ENCODE measurements at regions not wholly inside any gene's neighbourhood (a gene's known extent, or its start where the extent isn't known, plus 50 kb on each side); places are given as distances from the start of the nearest gene placed in this dataset.

GRCh38 chr9:13898957-13899356 lies 415.0 kb downstream of the NFIB start:
- Histone ChIP-seq H3K36me3 (replicated peaks in 1 of 2; ENCODE audit: control extremely low read depth in 1 of 2, control insufficient read depth in 1 of 2, extremely low read depth in 1 of 2, insufficient read depth in 2 of 2, low read length in 1 of 2) (no peaks in the 10 kb centered on the region), H3K4me2 (replicated peaks; ENCODE audit: low read depth, low read length, poor library complexity, severe bottlenecking) (no peak overlapping the region), H3K9me3 (ENCODE audit: control extremely low read depth in 1 of 3, control insufficient read depth in 2 of 3, insufficient read depth in 1 of 3, low read length in 2 of 3) (peaks cover 0 to 1% (median 0%) of the 10 kb centered on the region in 3 donors), H2AFZ (ENCODE audit: insufficient read depth, low read depth, low read length, poor library complexity, severe bottlenecking) (no peak overlapping the region), H3K27ac (ENCODE audit: low read length in 2 of 2) (no peak overlapping the region), H3K9ac (ENCODE audit: low read length) (no peak overlapping the region), H3K27me3 (replicated peaks in 1 of 4; ENCODE audit: control extremely low read depth in 1 of 4, control insufficient read depth in 3 of 4, insufficient read depth in 4 of 4, low read length in 3 of 4) (no peaks in the 10 kb centered on the region), H3K79me2 (ENCODE audit: control insufficient read depth, insufficient read depth, low read length) (no peaks in the 10 kb centered on the region), H3K4me1 (ENCODE audit: control insufficient read depth in 2 of 2, insufficient read depth in 2 of 2, low read length in 2 of 2) (no peaks in the 10 kb centered on the region), H4K20me1 (ENCODE audit: control insufficient read depth, insufficient read depth, low read length, poor library complexity, severe bottlenecking) (no peaks in the 10 kb centered on the region), H3K4me3 (ENCODE audit: control extremely low read depth in 1 of 5, extremely low read depth in 1 of 5, insufficient read depth in 1 of 5, low read depth in 2 of 5, low read length in 4 of 5) (no peak overlapping the region)
- Mint-ChIP-seq H3K4me3 (no peak overlapping the region), H3K4me1 (no peaks in the 10 kb centered on the region), H3K27ac (no peak overlapping the region), H3K27me3 (no peaks in the 10 kb centered on the region), H3K9me3 (ENCODE audit: insufficient read depth) (no peaks in the 10 kb centered on the region)
- ChIA-PET POLR2A (no interaction called here), CTCF (no interaction called here)
- DNase-seq (no peak), ATAC-seq (ENCODE audit: low read depth) (no peak)
- intact Hi-C loops (cut with micrococcal nuclease): no loop called here
- no peak for TF ChIP-seq CTCF (IDR thresholded peaks at IDR 0.05)
- no peak for TF ChIP-seq EZH2 (IDR thresholded peaks at IDR 0.05; ENCODE audit: borderline replicate concordance, insufficient read depth, low read depth, low read length, poor library complexity, severe bottlenecking)
- no CpG with 5 or more reads among the region's 2 CpGs for WGBS (ENCODE audit: insufficient coverage)

- Histone ChIP-seq H3K4me3 (ENCODE audit: control extremely low read depth in 1 of 5, extremely low read depth in 1 of 5, insufficient read depth in 1 of 5, low read depth in 2 of 5, low read length in 4 of 5) (no peak overlapping the region), H3K4me2 (replicated peaks; ENCODE audit: low read depth, low read length, poor library complexity, severe bottlenecking) (no peak overlapping the region), H3K36me3 (replicated peaks in 1 of 2; ENCODE audit: control extremely low read depth in 1 of 2, control insufficient read depth in 1 of 2, extremely low read depth in 1 of 2, insufficient read depth in 2 of 2, low read length in 1 of 2) (no peaks in the 10 kb centered on the region), H4K20me1 (ENCODE audit: control insufficient read depth, insufficient read depth, low read length, poor library complexity, severe bottlenecking) (no peaks in the 10 kb centered on the region), H3K9me3 (ENCODE audit: control extremely low read depth in 1 of 3, control insufficient read depth in 2 of 3, insufficient read depth in 1 of 3, low read length in 2 of 3) (peaks cover 0 to 1% (median 0%) of the 10 kb centered on the region in 3 donors), H3K27ac (ENCODE audit: low read length in 2 of 2) (no peak overlapping the region), H3K4me1 (ENCODE audit: control insufficient read depth in 2 of 2, insufficient read depth in 2 of 2, low read length in 2 of 2) (no peaks in the 10 kb centered on the region), H2AFZ (ENCODE audit: insufficient read depth, low read depth, low read length, poor library complexity, severe bottlenecking) (no peak overlapping the region), H3K27me3 (replicated peaks in 1 of 4; ENCODE audit: control extremely low read depth in 1 of 4, control insufficient read depth in 3 of 4, insufficient read depth in 4 of 4, low read length in 3 of 4) (no peaks in the 10 kb centered on the region), H3K79me2 (ENCODE audit: control insufficient read depth, insufficient read depth, low read length) (no peaks in the 10 kb centered on the region), H3K9ac (ENCODE audit: low read length) (no peak overlapping the region)
- H3K4me1 Mint-ChIP-seq: no peaks in the 10 kb centered on the region
- no peak overlapping the region for H3K4me3 Mint-ChIP-seq
- ATAC-seq (ENCODE audit: low read depth) (no peak), DNase-seq (no peak)
- H3K27ac Mint-ChIP-seq: no peak overlapping the region
- no peak for TF ChIP-seq EZH2 (IDR thresholded peaks at IDR 0.05; ENCODE audit: borderline replicate concordance, insufficient read depth, low read depth, low read length, poor library complexity, severe bottlenecking)
- TF ChIP-seq CTCF (IDR thresholded peaks at IDR 0.05): no peak
- intact Hi-C loops (cut with micrococcal nuclease): no loop called here
- POLR2A ChIA-PET: no interaction called here
- WGBS (ENCODE audit: insufficient coverage): 78% methylated on average over 3 of the region's 8 CpGs
- H3K9me3 Mint-ChIP-seq (ENCODE audit: insufficient read depth): peaks cover 1% of the 10 kb centered on the region
- CTCF ChIA-PET: no interaction called here
- H3K27me3 Mint-ChIP-seq: no peaks in the 10 kb centered on the region
Measured at GRCh38 chr9:13896922-13897835, 416.8 kb downstream of the NFIB start.

Data from B cell (primary cell).